ENCODE measurements at regions not wholly inside any gene's neighbourhood (a gene's known extent, or its start where the extent isn't known, plus 50 kb on each side); places are given as distances from the start of the nearest gene placed in this dataset.

- TF ChIP-seq CTCF (IDR thresholded peaks at IDR 0.05) (no peak), EP300 (IDR thresholded peaks at IDR 0.05) (no peak), POLR2A (IDR thresholded peaks at IDR 0.05) (no peak)
Observed at GRCh38 chr12:85720308-85721033, 115.7 kb downstream of the RASSF9 start.
